Liver (tissue), 8 donors: ENCODE measurements at regions not wholly inside any gene's neighbourhood (a gene's known extent, or its start where the extent isn't known, plus 50 kb on each side); places are given as distances from the start of the nearest gene placed in this dataset.

Experiments
- DNase-seq: peaks from one replicate; pipeline ENCODE4 v3.0.0-alpha.2; 2017; ENCODE audit warnings: low spot score
- H3K27ac ChIP-seq, 2 donors: one replicate each; pipeline ENCODE4 v1.7.0; 2013; ENCODE audit warnings: inconsistent platforms in 2 of 2, low read length in 2 of 2, control low read depth in 1 of 2, low read depth in 1 of 2, mild to moderate bottlenecking in 1 of 2
- H3K27me3 ChIP-seq, 4 donors: one replicate each; pipeline versions ENCODE4 v1.6.1 to v1.7.0; 2013; ENCODE audit warnings: low read length in 3 of 4, inconsistent platforms in 1 of 4, mild to moderate bottlenecking in 1 of 4, moderate library complexity in 1 of 4; ENCODE audit not compliant: control insufficient read depth in 4 of 4, insufficient read depth in 4 of 4
- H3K36me3 ChIP-seq, 4 donors: one replicate each; pipeline versions ENCODE4 v1.6.1 to v1.7.0; 2013; ENCODE audit warnings: low read length in 3 of 4, mild to moderate bottlenecking in 3 of 4, low read depth in 1 of 4, moderate library complexity in 1 of 4; ENCODE audit not compliant: control insufficient read depth in 4 of 4, insufficient read depth in 3 of 4
- H3K4me1 ChIP-seq, 4 donors: one replicate each; pipeline versions ENCODE4 v1.6.1 to v1.7.0; 2013; ENCODE audit warnings: low read length in 3 of 4, mild to moderate bottlenecking in 3 of 4, moderate library complexity in 1 of 4; ENCODE audit not compliant: control insufficient read depth in 4 of 4, insufficient read depth in 4 of 4
- H3K4me3 ChIP-seq, 3 donors: one replicate each; pipeline versions ENCODE4 v1.6.1 to v1.7.0; 2013; ENCODE audit warnings: low read length in 3 of 3, control low read depth in 1 of 3, low read depth in 1 of 3, mild to moderate bottlenecking in 1 of 3
- H3K9ac ChIP-seq, 2 donors: one replicate each; pipeline ENCODE4 v1.7.0; 2013; ENCODE audit warnings: low read length in 2 of 2, mild to moderate bottlenecking in 2 of 2, moderate library complexity in 2 of 2, control low read depth in 1 of 2, low read depth in 1 of 2
- H3K9me3 ChIP-seq, 4 donors: one replicate each; pipeline versions ENCODE4 v1.6.1 to v1.7.0; 2013; ENCODE audit warnings: low read length in 3 of 4; ENCODE audit not compliant: control insufficient read depth in 4 of 4
- EGR1 ChIP-seq, 2 donors: IDR thresholded peaks; 2 replicates each; pipeline ENCODE4 v1.6.1; 2016 to 2018; ENCODE audit warnings: antibody characterized with exemption in 2 of 2, low read depth in 2 of 2
- FOXA2 ChIP-seq: IDR thresholded peaks from 2 replicates; pipeline ENCODE4 v1.6.1; 2016; ENCODE audit warnings: antibody characterized with exemption
- GABPA ChIP-seq, 2 donors: IDR thresholded peaks in 1 of 2; conservative IDR thresholded peaks in 1 of 2; 2 replicates each; pipeline ENCODE4 v1.6.1; 2016; ENCODE audit warnings: antibody characterized with exemption in 2 of 2, mild to moderate bottlenecking in 1 of 2, moderate library complexity in 1 of 2
- HNF4A ChIP-seq, 2 donors: conservative IDR thresholded peaks; 2 replicates each; pipeline ENCODE4 v1.6.1; 2016; ENCODE audit warnings: antibody characterized with exemption in 2 of 2, mild to moderate bottlenecking in 2 of 2
- HNF4G ChIP-seq: IDR thresholded peaks from 2 replicates; pipeline ENCODE4 v1.6.1; 2016; ENCODE audit warnings: antibody characterized with exemption
- JUND ChIP-seq, 2 donors: IDR thresholded peaks; 2 replicates each; pipeline ENCODE4 v1.6.1; 2016; ENCODE audit warnings: antibody characterized with exemption in 2 of 2
- RXRA ChIP-seq, 2 donors: IDR thresholded peaks; 2 replicates each; pipeline ENCODE4 v1.6.1; 2017 to 2018; ENCODE audit warnings: antibody characterized with exemption in 2 of 2, mild to moderate bottlenecking in 1 of 2
- SP1 ChIP-seq: IDR thresholded peaks from 2 replicates; pipeline ENCODE4 v1.6.1; 2018; ENCODE audit warnings: antibody characterized with exemption, mild to moderate bottlenecking
- TAF1 ChIP-seq: conservative IDR thresholded peaks from 2 replicates; pipeline ENCODE4 v1.6.1; 2016; ENCODE audit warnings: antibody characterized with exemption, mild to moderate bottlenecking
- YY1 ChIP-seq: IDR thresholded peaks from 2 replicates; pipeline ENCODE4 v1.6.1; 2016; ENCODE audit warnings: antibody characterized with exemption, mild to moderate bottlenecking
- WGBS: extraction: QIAGEN DNeasy Blood & Tissue Kit; methylation state at CpG from one replicate; pipeline ENCODE4 v1.1.7; 2013; 5-methylcytosine and 5-hydroxymethylcytosine counted together
- TF ChIP-seq, protein P1 (sequence below): IDR thresholded peaks from 2 replicates; pipeline ENCODE4 v1.6.1; 2016; ENCODE audit warnings: antibody characterized with exemption
- TF ChIP-seq, protein P2 (sequence below): fragments of 150-350 bp; IDR thresholded peaks from 2 replicates; pipeline ENCODE4 v1.5.1; 2017; ENCODE audit warnings: improper control_type of control experiment, low read depth, low read length; ENCODE audit not compliant: missing input control
- TF ChIP-seq, protein P3 (sequence below): IDR thresholded peaks from 2 replicates; pipeline ENCODE4 v1.6.1; 2016; ENCODE audit warnings: antibody characterized with exemption, mild to moderate bottlenecking
- TF ChIP-seq, protein P4 (sequence below): IDR thresholded peaks from 2 replicates; pipeline ENCODE4 v1.6.1; 2016; ENCODE audit warnings: antibody characterized with exemption
- TF ChIP-seq, protein P5 (sequence below): IDR thresholded peaks from 2 replicates; pipeline ENCODE4 v1.6.1; 2016; ENCODE audit warnings: antibody characterized with exemption
- donor health status: healthy.
- donor health status: healthy.
- donor health status: healthy.
- donor health status: healthy.
- donor health status: healthy.

DNA sequence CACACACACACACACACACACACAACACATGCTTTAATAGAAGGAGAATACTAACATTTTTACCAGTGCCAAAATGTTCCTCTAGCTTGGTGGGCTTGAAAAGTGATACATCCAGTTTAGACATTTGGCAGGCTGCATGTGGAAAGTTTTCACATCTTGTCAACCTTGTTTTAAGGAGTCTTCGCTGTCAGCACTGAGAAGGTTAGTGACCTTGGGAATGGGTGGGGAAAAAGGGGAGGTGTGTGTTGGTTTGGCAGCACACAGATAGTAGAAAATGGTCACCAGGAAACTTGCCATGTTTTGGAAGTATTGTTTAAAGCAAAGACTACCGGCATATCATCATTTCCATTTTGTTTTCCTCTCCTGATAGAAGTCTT is 346.5 kb upstream of the ADAMTSL1 start:
- Histone ChIP-seq H3K27ac (no peak overlapping the region), H3K36me3 (no peaks in the 10 kb centered on the region), H3K9me3 (peaks cover 0 to 1% (median 0%) of the 10 kb centered on the region in 4 donors), H3K4me1 (no peaks in the 10 kb centered on the region), H3K27me3 (peaks cover 0 to 2% (median 0%) of the 10 kb centered on the region in 4 donors), H3K4me3 (no peak overlapping the region), H3K9ac (no peak overlapping the region)
- TF ChIP-seq, protein P1, sequence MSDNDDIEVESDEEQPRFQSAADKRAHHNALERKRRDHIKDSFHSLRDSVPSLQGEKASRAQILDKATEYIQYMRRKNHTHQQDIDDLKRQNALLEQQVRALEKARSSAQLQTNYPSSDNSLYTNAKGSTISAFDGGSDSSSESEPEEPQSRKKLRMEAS: no peak
- TF ChIP-seq, protein P2, sequence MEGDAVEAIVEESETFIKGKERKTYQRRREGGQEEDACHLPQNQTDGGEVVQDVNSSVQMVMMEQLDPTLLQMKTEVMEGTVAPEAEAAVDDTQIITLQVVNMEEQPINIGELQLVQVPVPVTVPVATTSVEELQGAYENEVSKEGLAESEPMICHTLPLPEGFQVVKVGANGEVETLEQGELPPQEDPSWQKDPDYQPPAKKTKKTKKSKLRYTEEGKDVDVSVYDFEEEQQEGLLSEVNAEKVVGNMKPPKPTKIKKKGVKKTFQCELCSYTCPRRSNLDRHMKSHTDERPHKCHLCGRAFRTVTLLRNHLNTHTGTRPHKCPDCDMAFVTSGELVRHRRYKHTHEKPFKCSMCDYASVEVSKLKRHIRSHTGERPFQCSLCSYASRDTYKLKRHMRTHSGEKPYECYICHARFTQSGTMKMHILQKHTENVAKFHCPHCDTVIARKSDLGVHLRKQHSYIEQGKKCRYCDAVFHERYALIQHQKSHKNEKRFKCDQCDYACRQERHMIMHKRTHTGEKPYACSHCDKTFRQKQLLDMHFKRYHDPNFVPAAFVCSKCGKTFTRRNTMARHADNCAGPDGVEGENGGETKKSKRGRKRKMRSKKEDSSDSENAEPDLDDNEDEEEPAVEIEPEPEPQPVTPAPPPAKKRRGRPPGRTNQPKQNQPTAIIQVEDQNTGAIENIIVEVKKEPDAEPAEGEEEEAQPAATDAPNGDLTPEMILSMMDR: no peak
- TF ChIP-seq, protein P3, sequence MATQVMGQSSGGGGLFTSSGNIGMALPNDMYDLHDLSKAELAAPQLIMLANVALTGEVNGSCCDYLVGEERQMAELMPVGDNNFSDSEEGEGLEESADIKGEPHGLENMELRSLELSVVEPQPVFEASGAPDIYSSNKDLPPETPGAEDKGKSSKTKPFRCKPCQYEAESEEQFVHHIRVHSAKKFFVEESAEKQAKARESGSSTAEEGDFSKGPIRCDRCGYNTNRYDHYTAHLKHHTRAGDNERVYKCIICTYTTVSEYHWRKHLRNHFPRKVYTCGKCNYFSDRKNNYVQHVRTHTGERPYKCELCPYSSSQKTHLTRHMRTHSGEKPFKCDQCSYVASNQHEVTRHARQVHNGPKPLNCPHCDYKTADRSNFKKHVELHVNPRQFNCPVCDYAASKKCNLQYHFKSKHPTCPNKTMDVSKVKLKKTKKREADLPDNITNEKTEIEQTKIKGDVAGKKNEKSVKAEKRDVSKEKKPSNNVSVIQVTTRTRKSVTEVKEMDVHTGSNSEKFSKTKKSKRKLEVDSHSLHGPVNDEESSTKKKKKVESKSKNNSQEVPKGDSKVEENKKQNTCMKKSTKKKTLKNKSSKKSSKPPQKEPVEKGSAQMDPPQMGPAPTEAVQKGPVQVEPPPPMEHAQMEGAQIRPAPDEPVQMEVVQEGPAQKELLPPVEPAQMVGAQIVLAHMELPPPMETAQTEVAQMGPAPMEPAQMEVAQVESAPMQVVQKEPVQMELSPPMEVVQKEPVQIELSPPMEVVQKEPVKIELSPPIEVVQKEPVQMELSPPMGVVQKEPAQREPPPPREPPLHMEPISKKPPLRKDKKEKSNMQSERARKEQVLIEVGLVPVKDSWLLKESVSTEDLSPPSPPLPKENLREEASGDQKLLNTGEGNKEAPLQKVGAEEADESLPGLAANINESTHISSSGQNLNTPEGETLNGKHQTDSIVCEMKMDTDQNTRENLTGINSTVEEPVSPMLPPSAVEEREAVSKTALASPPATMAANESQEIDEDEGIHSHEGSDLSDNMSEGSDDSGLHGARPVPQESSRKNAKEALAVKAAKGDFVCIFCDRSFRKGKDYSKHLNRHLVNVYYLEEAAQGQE: no peak
- TF ChIP-seq SP1: no peak
- TF ChIP-seq, protein P4, sequence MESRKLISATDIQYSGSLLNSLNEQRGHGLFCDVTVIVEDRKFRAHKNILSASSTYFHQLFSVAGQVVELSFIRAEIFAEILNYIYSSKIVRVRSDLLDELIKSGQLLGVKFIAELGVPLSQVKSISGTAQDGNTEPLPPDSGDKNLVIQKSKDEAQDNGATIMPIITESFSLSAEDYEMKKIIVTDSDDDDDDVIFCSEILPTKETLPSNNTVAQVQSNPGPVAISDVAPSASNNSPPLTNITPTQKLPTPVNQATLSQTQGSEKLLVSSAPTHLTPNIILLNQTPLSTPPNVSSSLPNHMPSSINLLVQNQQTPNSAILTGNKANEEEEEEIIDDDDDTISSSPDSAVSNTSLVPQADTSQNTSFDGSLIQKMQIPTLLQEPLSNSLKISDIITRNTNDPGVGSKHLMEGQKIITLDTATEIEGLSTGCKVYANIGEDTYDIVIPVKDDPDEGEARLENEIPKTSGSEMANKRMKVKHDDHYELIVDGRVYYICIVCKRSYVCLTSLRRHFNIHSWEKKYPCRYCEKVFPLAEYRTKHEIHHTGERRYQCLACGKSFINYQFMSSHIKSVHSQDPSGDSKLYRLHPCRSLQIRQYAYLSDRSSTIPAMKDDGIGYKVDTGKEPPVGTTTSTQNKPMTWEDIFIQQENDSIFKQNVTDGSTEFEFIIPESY: no peak
- TF ChIP-seq EGR1 (IDR thresholded peaks at IDR 0.05; ENCODE audit: low read depth in 2 of 2): no peak
- no peak for TF ChIP-seq FOXA2
- TF ChIP-seq YY1: no peak
- no peak for TF ChIP-seq HNF4A (conservative IDR thresholded peaks at IDR 0.05)
- TF ChIP-seq JUND (IDR thresholded peaks at IDR 0.05): no peak
- no peak for TF ChIP-seq HNF4G
- TF ChIP-seq, protein P5, sequence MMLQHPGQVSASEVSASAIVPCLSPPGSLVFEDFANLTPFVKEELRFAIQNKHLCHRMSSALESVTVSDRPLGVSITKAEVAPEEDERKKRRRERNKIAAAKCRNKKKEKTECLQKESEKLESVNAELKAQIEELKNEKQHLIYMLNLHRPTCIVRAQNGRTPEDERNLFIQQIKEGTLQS: no peak
- no peak for TF ChIP-seq RXRA (IDR thresholded peaks at IDR 0.05)
- no peak for DNase-seq
- WGBS: 66% methylated on average over 2 of the region's 2 CpGs

DNA sequence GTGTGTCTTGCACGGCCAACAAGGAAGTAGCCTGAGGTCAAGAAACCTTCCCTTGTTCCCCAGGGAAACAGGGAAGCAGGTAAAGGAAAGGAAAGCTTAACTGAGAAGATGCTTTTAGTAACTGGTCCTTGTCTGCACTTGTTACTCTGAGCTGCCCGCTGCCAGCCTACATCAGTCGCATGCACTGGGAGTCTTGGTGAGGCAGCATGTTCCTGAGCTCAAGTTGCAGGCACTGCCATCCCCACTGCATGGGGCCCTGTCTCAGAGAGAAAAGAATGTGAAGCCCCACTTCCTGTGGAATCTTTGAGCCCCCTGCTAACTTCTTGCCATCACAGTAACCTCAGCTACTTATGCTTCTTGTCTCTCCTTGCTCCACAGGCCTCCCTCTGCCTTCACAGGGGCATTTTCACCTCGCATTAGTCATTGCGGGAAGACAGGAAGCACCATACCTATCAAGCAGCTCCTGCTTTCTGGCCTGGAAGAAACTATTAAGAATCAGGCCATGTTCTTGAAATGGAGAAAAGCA is 344.1 kb upstream of the ADAMTSL1 start:
- Histone ChIP-seq H3K4me3 (no peak overlapping the region), H3K27ac (no peak overlapping the region), H3K4me1 (no peaks in the 10 kb centered on the region), H3K9me3 (no peaks in the 10 kb centered on the region), H3K36me3 (no peaks in the 10 kb centered on the region), H3K9ac (no peak overlapping the region), H3K27me3 (peaks cover 0 to 2% (median 0%) of the 10 kb centered on the region in 4 donors)
- no peak for DNase-seq
- TF ChIP-seq, protein P4: no peak
- no peak for TF ChIP-seq GABPA (IDR thresholded peaks at IDR 0.05 in 1 of 2, conservative IDR thresholded peaks at IDR 0.05 in 1 of 2)
- TF ChIP-seq HNF4G: no peak
- no peak for TF ChIP-seq HNF4A (conservative IDR thresholded peaks at IDR 0.05)
- no peak for TF ChIP-seq TAF1
- TF ChIP-seq, protein P2: no peak
- WGBS: 88% methylated on average over 5 of the region's 5 CpGs
